Neural cell (in vitro differentiated cells): ENCODE measurements at regions not wholly inside any gene's neighbourhood (a gene's known extent, or its start where the extent isn't known, plus 50 kb on each side); places are given as distances from the start of the nearest gene placed in this dataset.

ENCODE experiments used
- H2AFZ ChIP-seq: fragments of 200-600, 300-800 bp; sonication (generic), shearing (Covaris generic); 2 replicates; pipeline ENCODE4 v1.6.0; 2014; ENCODE audit warnings: low read depth, mild to moderate bottlenecking, antibody characterized with exemption, low read length, moderate library complexity
- H3F3A ChIP-seq: fragments of 200-600 bp; shearing (Covaris generic); 2 replicates; pipeline ENCODE4 v1.6.1; 2016; ENCODE audit warnings: mild to moderate bottlenecking, moderate library complexity, mixed read lengths, antibody characterized with exemption, low read length; ENCODE audit not compliant: insufficient read depth, poor library complexity, severe bottlenecking
- H3K27ac ChIP-seq: fragments of 200-600, 300-800 bp; sonication (generic), shearing (Covaris generic); 2 replicates; pipeline ENCODE4 v1.5.1; 2014; ENCODE audit warnings: mild to moderate bottlenecking, low read length, moderate library complexity
- H3K27me3 ChIP-seq: fragments of 300-800, 200-600 bp; sonication (generic), shearing (Covaris generic); 2 replicates; pipeline ENCODE4 v1.6.0; 2014; ENCODE audit warnings: mild to moderate bottlenecking, low read depth, low read length, moderate library complexity; ENCODE audit not compliant: insufficient read depth
- H3K36me3 ChIP-seq: fragments of 300-800, 200-600 bp; sonication (generic), shearing (Covaris generic); 2 replicates; pipeline ENCODE4 v1.5.1; 2014; ENCODE audit warnings: mild to moderate bottlenecking, antibody characterized with exemption, low read length, moderate library complexity; ENCODE audit not compliant: insufficient read depth
- H3K4me2 ChIP-seq: fragments of 300-800, 200-600 bp; sonication (generic), shearing (Covaris generic); 2 replicates; pipeline ENCODE4 v1.6.0; 2014; ENCODE audit warnings: mild to moderate bottlenecking, low read length
- H3K4me3 ChIP-seq: fragments of 300-800, 200-600 bp; sonication (generic), shearing (Covaris generic); 2 replicates; pipeline ENCODE4 v1.5.1; 2014; ENCODE audit warnings: mild to moderate bottlenecking, low read length, moderate library complexity
- H3K79me2 ChIP-seq: fragments of 200-600 bp; shearing (Covaris generic); replicated peaks from 2 replicates; pipeline ENCODE4 v1.6.0; 2014; ENCODE audit warnings: mild to moderate bottlenecking, low read length, moderate library complexity; ENCODE audit not compliant: insufficient read depth
- H3K9ac ChIP-seq: fragments of 300-800, 200-600 bp; sonication (generic), shearing (Covaris generic); 2 replicates; pipeline ENCODE4 v1.6.1; 2016; ENCODE audit warnings: mild to moderate bottlenecking, low read length, mixed read lengths
- H3K9me2 ChIP-seq: fragments of 200-600 bp; shearing (Covaris generic); 2 replicates; pipeline ENCODE4 v1.6.1; 2016; ENCODE audit warnings: mild to moderate bottlenecking, low read length, mixed read lengths; ENCODE audit not compliant: insufficient read depth
- H3K9me3 ChIP-seq: fragments of 200-600, 300-800 bp; sonication (generic), shearing (Covaris generic); 2 replicates; pipeline ENCODE4 v1.6.1; 2016; ENCODE audit warnings: mild to moderate bottlenecking, mixed run types, low read length, moderate library complexity, mixed read lengths
- H4K20me1 ChIP-seq: fragments of 200-600 bp; shearing (Covaris generic); 2 replicates; pipeline ENCODE4 v1.6.1; 2016; ENCODE audit warnings: mild to moderate bottlenecking, mixed run types; ENCODE audit not compliant: insufficient read depth
- CTCF ChIP-seq: fragments of 450-650 bp; IDR thresholded peaks from 2 replicates; pipeline ENCODE4 v1.5.1; 2014; ENCODE audit warnings: antibody characterized with exemption, mild to moderate bottlenecking, moderate library complexity; ENCODE audit not compliant: poor library complexity, severe bottlenecking
- EP300 ChIP-seq: fragments of 450-650 bp; conservative IDR thresholded peaks from 2 replicates; pipeline ENCODE4 v1.6.1; 2014; ENCODE audit warnings: antibody characterized with exemption, mild to moderate bottlenecking, moderate library complexity; ENCODE audit not compliant: poor library complexity, severe bottlenecking
- EZH2 ChIP-seq: fragments of 200-600, 300-800 bp; shearing (Covaris generic), sonication (generic); IDR thresholded peaks from 2 replicates; pipeline ENCODE4 v1.6.1; 2014; ENCODE audit warnings: antibody characterized with exemption, low read length, borderline replicate concordance, mild to moderate bottlenecking; ENCODE audit not compliant: insufficient read depth, poor library complexity, severe bottlenecking
- MXI1 ChIP-seq: fragments of 450-650 bp; conservative IDR thresholded peaks from 2 replicates; pipeline ENCODE4 v1.6.1; 2014; ENCODE audit warnings: antibody characterized with exemption, mild to moderate bottlenecking; ENCODE audit not compliant: poor library complexity, severe bottlenecking
- POLR2AphosphoS5 ChIP-seq: IDR thresholded peaks from 2 replicates; pipeline ENCODE4 v1.6.1; 2012
- RAD21 ChIP-seq: fragments of 450-650 bp; conservative IDR thresholded peaks from 2 replicates; pipeline ENCODE4 v1.6.1; 2014; ENCODE audit warnings: antibody characterized with exemption, mild to moderate bottlenecking, moderate library complexity
- REST ChIP-seq: IDR thresholded peaks from 2 replicates; pipeline ENCODE4 v1.6.1; 2012; ENCODE audit warnings: borderline replicate concordance
- SMC3 ChIP-seq: fragments of 450-650 bp; conservative IDR thresholded peaks from 2 replicates; pipeline ENCODE4 v1.6.1; 2014; ENCODE audit warnings: antibody characterized with exemption, mild to moderate bottlenecking, moderate library complexity; ENCODE audit not compliant: poor library complexity
- TAF1 ChIP-seq: IDR thresholded peaks from 2 replicates; pipeline ENCODE4 v1.6.1; 2012; ENCODE audit warnings: low read depth

GRCh38 chr4:176545872-176546271 lies 226.1 kb downstream of the SPCS3 start:
- H2AFZ ChIP-seq: no peak overlapping the region
- no peak overlapping the region for H3K4me3 ChIP-seq
- H4K20me1 ChIP-seq: no peaks in the 10 kb centered on the region
- H3K27ac ChIP-seq: no peak overlapping the region
- H3K9ac ChIP-seq: no peak overlapping the region
- no peaks in the 10 kb centered on the region for H3K27me3 ChIP-seq
- no peaks in the 10 kb centered on the region for H3F3A ChIP-seq
- H3K9me3 ChIP-seq: no peaks in the 10 kb centered on the region
- no peaks in the 10 kb centered on the region for H3K36me3 ChIP-seq
- no peaks in the 10 kb centered on the region for H3K79me2 ChIP-seq
- TF ChIP-seq RAD21 (no peak), CTCF (no peak), SMC3 (no peak), TAF1 (no peak), EP300 (no peak), POLR2AphosphoS5 (no peak)
- no peaks in the 10 kb centered on the region for H3K9me2 ChIP-seq
- no peak overlapping the region for H3K4me2 ChIP-seq

GRCh38 chr4:176546975-176547374 lies 227.2 kb downstream of the SPCS3 start:
- TF ChIP-seq EZH2 (no peak), POLR2AphosphoS5 (no peak), TAF1 (no peak), MXI1 (no peak), SMC3 (no peak), CTCF (no peak), EP300 (no peak), RAD21 (no peak), REST (no peak)
- Histone ChIP-seq H4K20me1 (no peaks in the 10 kb centered on the region), H3K79me2 (no peaks in the 10 kb centered on the region), H3K9ac (no peak overlapping the region), H3K36me3 (no peaks in the 10 kb centered on the region), H3K4me2 (no peak overlapping the region), H3K9me2 (no peaks in the 10 kb centered on the region), H3K27ac (no peak overlapping the region), H3K9me3 (no peaks in the 10 kb centered on the region), H2AFZ (no peak overlapping the region), H3F3A (no peaks in the 10 kb centered on the region), H3K27me3 (no peaks in the 10 kb centered on the region), H3K4me3 (no peak overlapping the region)
